ENCODE measurements at regions not wholly inside any gene's neighbourhood (a gene's known extent, or its start where the extent isn't known, plus 50 kb on each side); places are given as distances from the start of the nearest gene placed in this dataset.
"Not testable (repeated sequence)": the region's sequence is repeated elsewhere in the genome, so short reads cannot be mapped to it uniquely, and the experiment has no call there.

GRCh38 chr6:1445650-1446330 is 56.4 kb downstream of the FOXF2 start:
- no peak overlapping the region for H3K4me3 ChIP-seq (ENCODE audit: low read depth in 1 of 2, low read length in 2 of 2)

GRCh38 chr6:1449896-1450295 is 60.5 kb downstream of the FOXF2 start:
- Histone ChIP-seq H3K27ac (ENCODE audit: low read depth, low read length) (no peak overlapping the region), H3K9ac (ENCODE audit: low read depth in 1 of 2, low read length in 2 of 2) (no peak overlapping the region), H3K27me3 (ENCODE audit: control insufficient read depth in 1 of 2, insufficient read depth in 2 of 2, low read length in 2 of 2) (peaks cover 0 to 4% of the 10 kb centered on the region in 2 donors), H3K9me3 (ENCODE audit: control insufficient read depth in 1 of 2, low read length in 2 of 2) (peaks cover 12 to 13% of the 10 kb centered on the region in 2 donors), H3K4me3 (ENCODE audit: low read depth in 1 of 2, low read length in 2 of 2) (no peak overlapping the region), H3K36me3 (ENCODE audit: control insufficient read depth in 1 of 2, insufficient read depth in 2 of 2, low read length in 2 of 2) (no peaks in the 10 kb centered on the region), H3K4me1 (ENCODE audit: control insufficient read depth in 1 of 2, insufficient read depth in 2 of 2, low read length in 2 of 2) (no peaks in the 10 kb centered on the region)

More at GRCh38 chr6:1445650-1446330, 56.4 kb downstream of the FOXF2 start:
- peaks cover 2 to 4% of the 10 kb centered on the region in 2 donors for H3K9me3 ChIP-seq (ENCODE audit: control insufficient read depth in 1 of 2, low read length in 2 of 2)
- no peak overlapping the region for H3K9ac ChIP-seq (ENCODE audit: low read depth in 1 of 2, low read length in 2 of 2)
- H3K4me1 ChIP-seq (ENCODE audit: control insufficient read depth in 1 of 2, insufficient read depth in 2 of 2, low read length in 2 of 2) = no peaks in the 10 kb centered on the region
- H3K27ac ChIP-seq (ENCODE audit: low read depth, low read length) = no peak overlapping the region
- H3K27me3 ChIP-seq (ENCODE audit: control insufficient read depth in 1 of 2, insufficient read depth in 2 of 2, low read length in 2 of 2) = peaks cover 0 to 4% of the 10 kb centered on the region in 2 donors
- no peaks in the 10 kb centered on the region for H3K36me3 ChIP-seq (ENCODE audit: control insufficient read depth in 1 of 2, insufficient read depth in 2 of 2, low read length in 2 of 2)

- H3K36me3 ChIP-seq (ENCODE audit: control insufficient read depth in 1 of 2, insufficient read depth in 2 of 2, low read length in 2 of 2) = no peaks in the 10 kb centered on the region
- peaks cover 12 to 13% of the 10 kb centered on the region in 2 donors for H3K9me3 ChIP-seq (ENCODE audit: control insufficient read depth in 1 of 2, low read length in 2 of 2)
- H3K4me3 ChIP-seq (ENCODE audit: low read depth in 1 of 2, low read length in 2 of 2) = no peak overlapping the region
- H3K27ac ChIP-seq (ENCODE audit: low read depth, low read length) = no peak overlapping the region
- no peak overlapping the region for H3K9ac ChIP-seq (ENCODE audit: low read depth in 1 of 2, low read length in 2 of 2)
- H3K27me3 ChIP-seq (ENCODE audit: control insufficient read depth in 1 of 2, insufficient read depth in 2 of 2, low read length in 2 of 2) = peaks cover 0 to 4% of the 10 kb centered on the region in 2 donors
- H3K4me1 ChIP-seq (ENCODE audit: control insufficient read depth in 1 of 2, insufficient read depth in 2 of 2, low read length in 2 of 2) = no peaks in the 10 kb centered on the region
These were observed 63.6 kb downstream of the FOXF2 start for GRCh38 chr6:1453024-1453423.

GRCh38 chr6:1456816-1457215 is 67.4 kb downstream of the FOXF2 start:
- H3K9me3 ChIP-seq (ENCODE audit: control insufficient read depth in 1 of 2, low read length in 2 of 2); H3K36me3 ChIP-seq (ENCODE audit: control insufficient read depth in 1 of 2, insufficient read depth in 2 of 2, low read length in 2 of 2); H3K4me1 ChIP-seq (ENCODE audit: control insufficient read depth in 1 of 2, insufficient read depth in 2 of 2, low read length in 2 of 2); H3K4me3 ChIP-seq (ENCODE audit: low read depth in 1 of 2, low read length in 2 of 2); H3K9ac ChIP-seq (ENCODE audit: low read depth in 1 of 2, low read length in 2 of 2); H3K27me3 ChIP-seq (ENCODE audit: control insufficient read depth in 1 of 2, insufficient read depth in 2 of 2, low read length in 2 of 2); H3K27ac ChIP-seq (ENCODE audit: low read depth, low read length): not testable (repeated sequence)

GRCh38 chr6:1461207-1461606 is 71.8 kb downstream of the FOXF2 start:
- Histone ChIP-seq H3K4me1 (ENCODE audit: control insufficient read depth in 1 of 2, insufficient read depth in 2 of 2, low read length in 2 of 2) (no peaks in the 10 kb centered on the region), H3K4me3 (ENCODE audit: low read depth in 1 of 2, low read length in 2 of 2) (no peak overlapping the region), H3K9me3 (ENCODE audit: control insufficient read depth in 1 of 2, low read length in 2 of 2) (no peaks in the 10 kb centered on the region), H3K27ac (ENCODE audit: low read depth, low read length) (no peak overlapping the region), H3K9ac (ENCODE audit: low read depth in 1 of 2, low read length in 2 of 2) (no peak overlapping the region), H3K36me3 (ENCODE audit: control insufficient read depth in 1 of 2, insufficient read depth in 2 of 2, low read length in 2 of 2) (no peaks in the 10 kb centered on the region), H3K27me3 (ENCODE audit: control insufficient read depth in 1 of 2, insufficient read depth in 2 of 2, low read length in 2 of 2) (no peaks in the 10 kb centered on the region)

GRCh38 chr6:1461736-1462135 is 72.4 kb downstream of the FOXF2 start:
- no peaks in the 10 kb centered on the region for H3K36me3 ChIP-seq (ENCODE audit: control insufficient read depth in 1 of 2, insufficient read depth in 2 of 2, low read length in 2 of 2)
- H3K9me3 ChIP-seq (ENCODE audit: control insufficient read depth in 1 of 2, low read length in 2 of 2) = no peaks in the 10 kb centered on the region
- no peaks in the 10 kb centered on the region for H3K4me1 ChIP-seq (ENCODE audit: control insufficient read depth in 1 of 2, insufficient read depth in 2 of 2, low read length in 2 of 2)
- no peaks in the 10 kb centered on the region for H3K27me3 ChIP-seq (ENCODE audit: control insufficient read depth in 1 of 2, insufficient read depth in 2 of 2, low read length in 2 of 2)
- H3K9ac ChIP-seq (ENCODE audit: low read depth in 1 of 2, low read length in 2 of 2) = no peak overlapping the region
- no peak overlapping the region for H3K4me3 ChIP-seq (ENCODE audit: low read depth in 1 of 2, low read length in 2 of 2)
- no peak overlapping the region for H3K27ac ChIP-seq (ENCODE audit: low read depth, low read length)

- no peaks in the 10 kb centered on the region for H3K4me1 ChIP-seq (ENCODE audit: control insufficient read depth in 1 of 2, insufficient read depth in 2 of 2, low read length in 2 of 2)
- no peaks in the 10 kb centered on the region for H3K27me3 ChIP-seq (ENCODE audit: control insufficient read depth in 1 of 2, insufficient read depth in 2 of 2, low read length in 2 of 2)
- H3K27ac ChIP-seq (ENCODE audit: low read depth, low read length) = no peak overlapping the region
- H3K9ac ChIP-seq (ENCODE audit: low read depth in 1 of 2, low read length in 2 of 2) = no peak overlapping the region
- H3K36me3 ChIP-seq (ENCODE audit: control insufficient read depth in 1 of 2, insufficient read depth in 2 of 2, low read length in 2 of 2) = no peaks in the 10 kb centered on the region
- no peaks in the 10 kb centered on the region for H3K9me3 ChIP-seq (ENCODE audit: control insufficient read depth in 1 of 2, low read length in 2 of 2)
- no peak overlapping the region for H3K4me3 ChIP-seq (ENCODE audit: low read depth in 1 of 2, low read length in 2 of 2)
These were observed 73.9 kb downstream of the FOXF2 start for GRCh38 chr6:1463275-1463674.

- Histone ChIP-seq H3K27me3 (ENCODE audit: control insufficient read depth in 1 of 2, insufficient read depth in 2 of 2, low read length in 2 of 2) (no peaks in the 10 kb centered on the region), H3K9ac (ENCODE audit: low read depth in 1 of 2, low read length in 2 of 2) (no peak overlapping the region), H3K27ac (ENCODE audit: low read depth, low read length) (no peak overlapping the region), H3K9me3 (ENCODE audit: control insufficient read depth in 1 of 2, low read length in 2 of 2) (no peaks in the 10 kb centered on the region), H3K36me3 (ENCODE audit: control insufficient read depth in 1 of 2, insufficient read depth in 2 of 2, low read length in 2 of 2) (no peaks in the 10 kb centered on the region), H3K4me1 (ENCODE audit: control insufficient read depth in 1 of 2, insufficient read depth in 2 of 2, low read length in 2 of 2) (no peaks in the 10 kb centered on the region), H3K4me3 (ENCODE audit: low read depth in 1 of 2, low read length in 2 of 2) (no peak overlapping the region)
These were observed 74.5 kb downstream of the FOXF2 start for GRCh38 chr6:1463751-1464426.

- Histone ChIP-seq H3K27me3 (ENCODE audit: control insufficient read depth in 1 of 2, insufficient read depth in 2 of 2, low read length in 2 of 2) (no peaks in the 10 kb centered on the region), H3K27ac (ENCODE audit: low read depth, low read length) (no peak overlapping the region), H3K9me3 (ENCODE audit: control insufficient read depth in 1 of 2, low read length in 2 of 2) (no peaks in the 10 kb centered on the region), H3K9ac (ENCODE audit: low read depth in 1 of 2, low read length in 2 of 2) (no peak overlapping the region), H3K4me3 (ENCODE audit: low read depth in 1 of 2, low read length in 2 of 2) (no peak overlapping the region), H3K4me1 (ENCODE audit: control insufficient read depth in 1 of 2, insufficient read depth in 2 of 2, low read length in 2 of 2) (no peaks in the 10 kb centered on the region), H3K36me3 (ENCODE audit: control insufficient read depth in 1 of 2, insufficient read depth in 2 of 2, low read length in 2 of 2) (no peaks in the 10 kb centered on the region)
These were observed 75.5 kb downstream of the FOXF2 start for GRCh38 chr6:1464781-1465370.

GRCh38 chr6:1468126-1468525 is 78.8 kb downstream of the FOXF2 start:
- H3K36me3 ChIP-seq (ENCODE audit: control insufficient read depth in 1 of 2, insufficient read depth in 2 of 2, low read length in 2 of 2) = no peaks in the 10 kb centered on the region
- H3K4me1 ChIP-seq (ENCODE audit: control insufficient read depth in 1 of 2, insufficient read depth in 2 of 2, low read length in 2 of 2) = no peaks in the 10 kb centered on the region
- H3K4me3 ChIP-seq (ENCODE audit: low read depth in 1 of 2, low read length in 2 of 2) = no peak overlapping the region
- no peak overlapping the region for H3K9ac ChIP-seq (ENCODE audit: low read depth in 1 of 2, low read length in 2 of 2)
- H3K27ac ChIP-seq (ENCODE audit: low read depth, low read length) = no peak overlapping the region
- H3K27me3 ChIP-seq (ENCODE audit: control insufficient read depth in 1 of 2, insufficient read depth in 2 of 2, low read length in 2 of 2) = no peaks in the 10 kb centered on the region
- no peaks in the 10 kb centered on the region for H3K9me3 ChIP-seq (ENCODE audit: control insufficient read depth in 1 of 2, low read length in 2 of 2)

All from duodenal mucosa (tissue), 2 donors.